Neural cell (in vitro differentiated cells): ENCODE measurements at regions not wholly inside any gene's neighbourhood (a gene's known extent, or its start where the extent isn't known, plus 50 kb on each side); places are given as distances from the start of the nearest gene placed in this dataset.

Experiments
- H2AFZ ChIP-seq: fragments of 200-600, 300-800 bp; sonication (generic), shearing (Covaris generic); 2 replicates; pipeline ENCODE4 v1.6.0; 2014; ENCODE audit warnings: low read depth, mild to moderate bottlenecking, antibody characterized with exemption, low read length, moderate library complexity
- H3F3A ChIP-seq: fragments of 200-600 bp; shearing (Covaris generic); 2 replicates; pipeline ENCODE4 v1.6.1; 2016; ENCODE audit warnings: mild to moderate bottlenecking, moderate library complexity, mixed read lengths, antibody characterized with exemption, low read length; ENCODE audit not compliant: insufficient read depth, poor library complexity, severe bottlenecking
- H3K27ac ChIP-seq: fragments of 200-600, 300-800 bp; sonication (generic), shearing (Covaris generic); 2 replicates; pipeline ENCODE4 v1.5.1; 2014; ENCODE audit warnings: mild to moderate bottlenecking, low read length, moderate library complexity
- H3K27me3 ChIP-seq: fragments of 300-800, 200-600 bp; sonication (generic), shearing (Covaris generic); 2 replicates; pipeline ENCODE4 v1.6.0; 2014; ENCODE audit warnings: mild to moderate bottlenecking, low read depth, low read length, moderate library complexity; ENCODE audit not compliant: insufficient read depth
- H3K36me3 ChIP-seq: fragments of 300-800, 200-600 bp; sonication (generic), shearing (Covaris generic); 2 replicates; pipeline ENCODE4 v1.5.1; 2014; ENCODE audit warnings: mild to moderate bottlenecking, antibody characterized with exemption, low read length, moderate library complexity; ENCODE audit not compliant: insufficient read depth
- H3K4me2 ChIP-seq: fragments of 300-800, 200-600 bp; sonication (generic), shearing (Covaris generic); 2 replicates; pipeline ENCODE4 v1.6.0; 2014; ENCODE audit warnings: mild to moderate bottlenecking, low read length
- H3K4me3 ChIP-seq: fragments of 300-800, 200-600 bp; sonication (generic), shearing (Covaris generic); 2 replicates; pipeline ENCODE4 v1.5.1; 2014; ENCODE audit warnings: mild to moderate bottlenecking, low read length, moderate library complexity
- H3K79me2 ChIP-seq: fragments of 200-600 bp; shearing (Covaris generic); replicated peaks from 2 replicates; pipeline ENCODE4 v1.6.0; 2014; ENCODE audit warnings: mild to moderate bottlenecking, low read length, moderate library complexity; ENCODE audit not compliant: insufficient read depth
- H3K9ac ChIP-seq: fragments of 300-800, 200-600 bp; sonication (generic), shearing (Covaris generic); 2 replicates; pipeline ENCODE4 v1.6.1; 2016; ENCODE audit warnings: mild to moderate bottlenecking, low read length, mixed read lengths
- H3K9me2 ChIP-seq: fragments of 200-600 bp; shearing (Covaris generic); 2 replicates; pipeline ENCODE4 v1.6.1; 2016; ENCODE audit warnings: mild to moderate bottlenecking, low read length, mixed read lengths; ENCODE audit not compliant: insufficient read depth
- H3K9me3 ChIP-seq: fragments of 200-600, 300-800 bp; sonication (generic), shearing (Covaris generic); 2 replicates; pipeline ENCODE4 v1.6.1; 2016; ENCODE audit warnings: mild to moderate bottlenecking, mixed run types, low read length, moderate library complexity, mixed read lengths
- H4K20me1 ChIP-seq: fragments of 200-600 bp; shearing (Covaris generic); 2 replicates; pipeline ENCODE4 v1.6.1; 2016; ENCODE audit warnings: mild to moderate bottlenecking, mixed run types; ENCODE audit not compliant: insufficient read depth
- CTCF ChIP-seq: fragments of 450-650 bp; IDR thresholded peaks from 2 replicates; pipeline ENCODE4 v1.5.1; 2014; ENCODE audit warnings: antibody characterized with exemption, mild to moderate bottlenecking, moderate library complexity; ENCODE audit not compliant: poor library complexity, severe bottlenecking
- EP300 ChIP-seq: fragments of 450-650 bp; conservative IDR thresholded peaks from 2 replicates; pipeline ENCODE4 v1.6.1; 2014; ENCODE audit warnings: antibody characterized with exemption, mild to moderate bottlenecking, moderate library complexity; ENCODE audit not compliant: poor library complexity, severe bottlenecking
- EZH2 ChIP-seq: fragments of 200-600, 300-800 bp; shearing (Covaris generic), sonication (generic); IDR thresholded peaks from 2 replicates; pipeline ENCODE4 v1.6.1; 2014; ENCODE audit warnings: antibody characterized with exemption, low read length, borderline replicate concordance, mild to moderate bottlenecking; ENCODE audit not compliant: insufficient read depth, poor library complexity, severe bottlenecking
- MXI1 ChIP-seq: fragments of 450-650 bp; conservative IDR thresholded peaks from 2 replicates; pipeline ENCODE4 v1.6.1; 2014; ENCODE audit warnings: antibody characterized with exemption, mild to moderate bottlenecking; ENCODE audit not compliant: poor library complexity, severe bottlenecking
- POLR2AphosphoS5 ChIP-seq: IDR thresholded peaks from 2 replicates; pipeline ENCODE4 v1.6.1; 2012
- RAD21 ChIP-seq: fragments of 450-650 bp; conservative IDR thresholded peaks from 2 replicates; pipeline ENCODE4 v1.6.1; 2014; ENCODE audit warnings: antibody characterized with exemption, mild to moderate bottlenecking, moderate library complexity
- REST ChIP-seq: IDR thresholded peaks from 2 replicates; pipeline ENCODE4 v1.6.1; 2012; ENCODE audit warnings: borderline replicate concordance
- SMC3 ChIP-seq: fragments of 450-650 bp; conservative IDR thresholded peaks from 2 replicates; pipeline ENCODE4 v1.6.1; 2014; ENCODE audit warnings: antibody characterized with exemption, mild to moderate bottlenecking, moderate library complexity; ENCODE audit not compliant: poor library complexity
- TAF1 ChIP-seq: IDR thresholded peaks from 2 replicates; pipeline ENCODE4 v1.6.1; 2012; ENCODE audit warnings: low read depth

GRCh38 chr6:113420290-113420689 is 436.9 kb upstream of the MARCKS start:
- no peak overlapping the region for H3K4me2 ChIP-seq
- no peaks in the 10 kb centered on the region for H3K27me3 ChIP-seq
- no peaks in the 10 kb centered on the region for H3K79me2 ChIP-seq
- no peak overlapping the region for H3K27ac ChIP-seq
- no peak overlapping the region for H3K4me3 ChIP-seq
- H2AFZ ChIP-seq: no peak overlapping the region
- no peak overlapping the region for H3K9ac ChIP-seq
- TF ChIP-seq TAF1 (no peak), SMC3 (no peak), CTCF (no peak)
- no peaks in the 10 kb centered on the region for H3K36me3 ChIP-seq
- no peaks in the 10 kb centered on the region for H3K9me2 ChIP-seq
- no peaks in the 10 kb centered on the region for H4K20me1 ChIP-seq
- H3K9me3 ChIP-seq: no peaks in the 10 kb centered on the region
- H3F3A ChIP-seq: no peaks in the 10 kb centered on the region

- H3K36me3 ChIP-seq: no peaks in the 10 kb centered on the region
- no peaks in the 10 kb centered on the region for H3F3A ChIP-seq
- H3K9me2 ChIP-seq: no peaks in the 10 kb centered on the region
- H3K27me3 ChIP-seq: no peaks in the 10 kb centered on the region
- H3K79me2 ChIP-seq: no peaks in the 10 kb centered on the region
- no peak overlapping the region for H3K4me2 ChIP-seq
- no peak overlapping the region for H3K4me3 ChIP-seq
- no peak overlapping the region for H3K27ac ChIP-seq
- TF ChIP-seq EP300 (no peak), SMC3 (no peak), RAD21 (no peak), TAF1 (no peak), MXI1 (no peak), REST (no peak), POLR2AphosphoS5 (no peak), CTCF (no peak), EZH2 (no peak)
- no peak overlapping the region for H3K9ac ChIP-seq
- H2AFZ ChIP-seq: no peak overlapping the region
- no peaks in the 10 kb centered on the region for H4K20me1 ChIP-seq
- no peaks in the 10 kb centered on the region for H3K9me3 ChIP-seq
Observed at GRCh38 chr6:113421997-113422396, 435.1 kb upstream of the MARCKS start.
